ENCODE measurements at regions not wholly inside any gene's neighbourhood (a gene's known extent, or its start where the extent isn't known, plus 50 kb on each side); places are given as distances from the start of the nearest gene placed in this dataset.
A peak's percentile ranks its signal among the peaks of the same experiment; 100 is the strongest.
"Not testable (repeated sequence)": the region's sequence is repeated elsewhere in the genome, so short reads cannot be mapped to it uniquely, and the experiment has no call there.

DNA sequence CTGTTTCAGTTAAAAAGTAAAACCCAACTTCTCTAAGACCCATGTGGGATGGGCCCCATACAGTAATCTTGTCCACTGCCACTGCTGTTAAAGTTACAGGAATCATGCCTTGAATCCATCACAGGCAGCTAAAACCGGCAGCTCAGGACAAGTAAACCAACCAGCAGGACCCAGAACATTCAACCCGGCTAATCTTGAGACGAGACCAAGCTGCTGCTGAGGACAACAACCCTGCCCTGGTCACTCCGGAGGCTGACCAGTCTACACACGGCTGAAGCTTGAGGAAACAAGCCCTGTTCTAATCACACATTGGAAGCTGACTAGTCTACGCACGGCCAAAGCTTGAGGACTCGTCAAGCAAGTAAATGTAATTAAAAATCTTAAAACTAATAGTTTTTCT, 105.2 kb upstream of the ZNF492 start:
- intact Hi-C loops (cut with DNase I; ENCODE audit: low total_unique reads) = no loop called here
- Histone ChIP-seq H3K36me3 (no peaks in the 10 kb centered on the region), H3K4me1 (peaks cover 0 to 7% (median 0%) of the 10 kb centered on the region in 4 donors), H3K9me3 (peaks cover 7 to 85% (median 32%) of the 10 kb centered on the region in 4 donors), H3K27ac (no peak overlapping the region), H3K4me3 (no peak overlapping the region), H3K27me3 (peaks cover 0 to 12% (median 5%) of the 10 kb centered on the region in 3 donors)
- DNase-seq = peak in 1 of 2 donors; percentile 20
- TF ChIP-seq POLR2A (IDR thresholded peaks at IDR 0.05) = no peak
- TF ChIP-seq POLR2AphosphoS5 (IDR thresholded peaks at IDR 0.05) = no peak
- TF ChIP-seq EP300 (IDR thresholded peaks at IDR 0.05) = no peak
- no peak for TF ChIP-seq CTCF (IDR thresholded peaks at IDR 0.05)
- WGBS, 5 donors = 34 to 64% (median 43%) methylated on average over 8 of the region's 8 CpGs

DNA sequence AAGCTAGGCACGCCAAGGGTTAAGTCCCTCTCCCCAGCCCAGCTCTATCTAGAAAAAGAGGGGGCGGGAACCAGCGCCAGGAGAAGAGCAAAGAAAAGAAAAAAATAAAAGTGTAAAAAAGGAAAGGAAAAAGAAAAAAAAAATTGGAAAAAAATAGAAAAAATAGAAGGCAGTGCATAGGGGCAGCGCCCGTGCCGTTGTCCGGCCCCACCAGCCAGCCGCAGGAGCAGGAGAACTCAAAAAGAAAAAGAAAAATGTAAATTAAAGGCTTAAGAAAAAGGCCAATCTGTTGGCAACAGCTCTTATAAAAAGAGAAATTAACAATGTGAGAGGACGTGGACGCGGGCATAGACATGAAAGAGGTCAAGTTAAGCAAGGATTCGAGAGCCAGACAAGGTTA, 105.4 kb upstream of the ZNF98 start:
- 32 to 56% (median 39%) methylated on average over 12 of the region's 12 CpGs for WGBS, 5 donors
- peak in 1 of 2 donors; percentile 47 for DNase-seq
- Histone ChIP-seq H3K9me3 (peaks cover 9 to 89% (median 35%) of the 10 kb centered on the region in 4 donors), H3K27me3 (peaks cover 0 to 7% (median 4%) of the 10 kb centered on the region in 3 donors), H3K4me3 (peak overlapping the region in 1 of 4 donors; percentile 4), H3K27ac (peak overlapping the region in 1 of 5 donors; percentile 51), H3K4me1 (peaks cover 0 to 7% (median 0%) of the 10 kb centered on the region in 4 donors), H3K36me3 (no peaks in the 10 kb centered on the region)
- intact Hi-C loops (cut with DNase I; ENCODE audit: low total_unique reads) = no loop called here
- TF ChIP-seq POLR2AphosphoS5 (IDR thresholded peaks at IDR 0.05) (no peak), POLR2A (IDR thresholded peaks at IDR 0.05) (no peak), EP300 (IDR thresholded peaks at IDR 0.05) (no peak), CTCF (IDR thresholded peaks at IDR 0.05) (no peak)

GRCh38 chr19:22526661-22527272, 104.6 kb upstream of the ZNF98 start:
- Histone ChIP-seq H3K27me3 (no peaks in the 10 kb centered on the region), H3K9me3 (peaks cover 2 to 89% (median 32%) of the 10 kb centered on the region in 4 donors), H3K4me1 (peaks cover 0 to 7% (median 0%) of the 10 kb centered on the region in 4 donors), H3K27ac (peak overlapping the region in 1 of 5 donors; percentile 51), H3K36me3 (no peaks in the 10 kb centered on the region), H3K4me3 (peak overlapping the region in 1 of 4 donors; percentile 23)
- intact Hi-C loops (cut with DNase I; ENCODE audit: low total_unique reads) = no loop called here
- peak in 1 of 2 donors; percentile 67 for DNase-seq
- 30 to 46% (median 34%) methylated on average over 11 of the region's 11 CpGs for WGBS, 5 donors
- TF ChIP-seq POLR2AphosphoS5 (IDR thresholded peaks at IDR 0.05) = no peak

DNA sequence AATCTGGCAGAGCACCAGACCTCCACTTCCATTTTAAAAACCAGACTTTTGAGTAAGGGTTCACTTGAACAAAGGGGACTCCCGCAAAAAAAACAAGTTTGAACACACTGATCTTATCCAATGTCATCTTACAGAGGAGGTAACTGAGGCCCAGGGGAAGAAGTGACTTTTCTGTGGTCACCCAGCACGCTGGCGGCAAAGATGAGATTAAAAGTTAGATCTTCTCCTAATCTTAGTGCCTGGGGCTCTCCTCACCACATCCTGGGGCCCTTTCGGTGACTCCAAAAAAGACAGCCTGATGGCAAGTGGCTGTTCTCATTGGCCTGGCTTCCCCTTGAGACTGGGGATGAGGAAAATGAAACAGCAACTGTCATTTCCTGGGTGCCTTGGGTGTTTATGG, 101.8 kb upstream of the ZNF98 start:
- TF ChIP-seq POLR2AphosphoS5 (IDR thresholded peaks at IDR 0.05) (no peak), CTCF (IDR thresholded peaks at IDR 0.05) (no peak), EP300 (IDR thresholded peaks at IDR 0.05) (no peak), POLR2A (IDR thresholded peaks at IDR 0.05) (no peak)
- Histone ChIP-seq H3K4me3 (no peak overlapping the region), H3K9me3 (peaks cover 2 to 85% (median 41%) of the 10 kb centered on the region in 4 donors), H3K27me3 (no peaks in the 10 kb centered on the region), H3K4me1 (peaks cover 0 to 7% (median 0%) of the 10 kb centered on the region in 4 donors), H3K27ac (no peak overlapping the region), H3K36me3 (no peaks in the 10 kb centered on the region)
- no peak for DNase-seq
- intact Hi-C loops (cut with DNase I; ENCODE audit: low total_unique reads) = no loop called here
- 83 to 90% (median 87%) methylated on average over 4 of the region's 4 CpGs for WGBS, 5 donors

DNA sequence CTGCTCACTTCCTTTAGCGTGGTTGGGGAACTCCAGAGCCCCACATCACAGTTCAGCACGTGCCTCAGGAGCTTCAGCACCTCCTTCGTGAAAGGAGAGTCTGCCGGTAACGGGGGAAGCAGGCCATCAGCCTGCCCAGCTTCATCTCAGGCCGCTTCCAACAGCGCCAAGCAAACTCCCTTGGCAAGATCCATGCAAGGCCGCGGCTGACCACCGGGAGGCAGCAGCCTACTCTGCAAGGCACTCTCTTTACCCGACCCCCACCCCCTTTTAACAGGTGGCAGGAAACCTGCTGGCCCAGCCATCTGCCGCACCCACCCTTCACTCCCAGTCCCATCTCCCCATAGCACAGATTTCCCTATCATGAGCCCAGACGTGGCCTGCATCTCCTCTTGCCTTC, 97.4 kb upstream of the ZNF98 start:
- H3K36me3 ChIP-seq; intact Hi-C loops (cut with DNase I; ENCODE audit: low total_unique reads); H3K27ac ChIP-seq; H3K4me3 ChIP-seq; H3K4me1 ChIP-seq; H3K27me3 ChIP-seq: not testable (repeated sequence)
- DNase-seq = peak in 1 of 2 donors; percentile 9
- H3K9me3 ChIP-seq = peaks cover 0 to 93% (median 63%) of the 10 kb centered on the region in 4 donors
- 21 to 33% (median 26%) methylated on average over 4 to 13 of the region's 13 CpGs for WGBS, 5 donors

Data from stomach (tissue), 8 donors.